Ureter (tissue), 1 donor: ENCODE measurements at regions not wholly inside any gene's neighbourhood (a gene's known extent, or its start where the extent isn't known, plus 50 kb on each side); places are given as distances from the start of the nearest gene placed in this dataset.

Source experiments
- DNase-seq: peaks from one replicate; pipeline ENCODE4 v3.0.0-alpha.2; 2020; ENCODE audit warnings: low spot score
- donor health status: DM: yes; HTN: yes; CAD: no.

- no peak for DNase-seq
These were observed 625.2 kb upstream of the CDH8 start for GRCh38 chr16:62661435-62661834.

- no peak for DNase-seq
These were observed 620.9 kb upstream of the CDH8 start for GRCh38 chr16:62657116-62657515.

- DNase-seq: no peak
These were observed 616.3 kb upstream of the CDH8 start for GRCh38 chr16:62652441-62653120.

GRCh38 chr16:62648256-62648655, 612.0 kb upstream of the CDH8 start:
- no peak for DNase-seq

- DNase-seq: no peak
These were observed 608.0 kb upstream of the CDH8 start for GRCh38 chr16:62644030-62644812.

GRCh38 chr16:62642677-62643076, 606.4 kb upstream of the CDH8 start:
- DNase-seq: no peak

GRCh38 chr16:62639890-62640289, 603.7 kb upstream of the CDH8 start:
- DNase-seq: no peak

GRCh38 chr16:62638964-62639870, 603.0 kb upstream of the CDH8 start:
- DNase-seq: no peak

GRCh38 chr16:62638324-62638911, 602.2 kb upstream of the CDH8 start:
- no peak for DNase-seq

GRCh38 chr16:62625326-62625725, 589.1 kb upstream of the CDH8 start:
- no peak for DNase-seq

- no peak for DNase-seq
These were observed 584.0 kb upstream of the CDH8 start for GRCh38 chr16:62620275-62620674.

GRCh38 chr16:62615526-62615925, 579.3 kb upstream of the CDH8 start:
- no peak for DNase-seq

- DNase-seq: no peak
These were observed 574.1 kb upstream of the CDH8 start for GRCh38 chr16:62610291-62610690.

- DNase-seq: no peak
These were observed 566.6 kb upstream of the CDH8 start for GRCh38 chr16:62602790-62603189.

- no peak for DNase-seq
These were observed 561.6 kb upstream of the CDH8 start for GRCh38 chr16:62597875-62598274.

- DNase-seq: no peak
These were observed 560.3 kb upstream of the CDH8 start for GRCh38 chr16:62596584-62596983.

- DNase-seq: no peak
These were observed 559.9 kb upstream of the CDH8 start for GRCh38 chr16:62596125-62596524.

GRCh38 chr16:62586128-62586862, 550.1 kb upstream of the CDH8 start:
- no peak for DNase-seq

GRCh38 chr16:62585041-62585545, 548.9 kb upstream of the CDH8 start:
- DNase-seq: no peak

GRCh38 chr16:62583414-62583813, 547.2 kb upstream of the CDH8 start:
- no peak for DNase-seq

GRCh38 chr16:62573466-62573865, 537.2 kb upstream of the CDH8 start:
- DNase-seq: no peak
